ENCODE measurements at regions not wholly inside any gene's neighbourhood (a gene's known extent, or its start where the extent isn't known, plus 50 kb on each side); places are given as distances from the start of the nearest gene placed in this dataset.

GRCh38 chr9:28155067-28155466 lies 581.8 kb upstream of the C9orf72 start:
- Histone ChIP-seq H3K27me3 (ENCODE audit: control insufficient read depth, insufficient read depth, low read length) (no peaks in the 10 kb centered on the region), H3K9me3 (ENCODE audit: control insufficient read depth, insufficient read depth, low read depth, low read length) (no peaks in the 10 kb centered on the region), H3K4me1 (ENCODE audit: control insufficient read depth, insufficient read depth, low read length) (no peaks in the 10 kb centered on the region), H3K4me3 (ENCODE audit: low read depth in 2 of 2, low read length in 2 of 2) (no peak overlapping the region), H3K27ac (ENCODE audit: low read length) (no peak overlapping the region), H3K36me3 (ENCODE audit: control insufficient read depth, insufficient read depth, low read length) (no peaks in the 10 kb centered on the region)
- DNase-seq (ENCODE audit: low read depth, low spot score) (no peak), ATAC-seq (no peak)
- ChIA-PET POLR2A (no interaction called here), CTCF (no interaction called here)
- in situ Hi-C loops (cut with HindIII; ENCODE audit: low pct_unique_long_range_greater_than_20kb, low sequenced_read_pairs): no loop called here
- intact Hi-C loops (cut with micrococcal nuclease; ENCODE audit: unreplicated experiment): no loop called here
- no TSS peak for BruUV-seq (replicated peaks)
- no peak for TF ChIP-seq POLR2AphosphoS5 (IDR thresholded peaks at IDR 0.05; ENCODE audit: low read depth, low read length)
- no peak for TF ChIP-seq TCF7L2 (IDR thresholded peaks at IDR 0.05; ENCODE audit: low read depth, low read length)
- no peak for TF ChIP-seq CTCF (IDR thresholded peaks at IDR 0.05)
- no peak for TF ChIP-seq REST (IDR thresholded peaks at IDR 0.05; ENCODE audit: insufficient read depth in 1 of 2, low read depth in 2 of 2, low read length in 1 of 2)
- no peak for TF ChIP-seq SIN3A (IDR thresholded peaks at IDR 0.05; ENCODE audit: borderline replicate concordance, insufficient read depth, low read depth, low read length)

GRCh38 chr9:28155671-28156070 lies 582.4 kb upstream of the C9orf72 start:
- no peaks in the 10 kb centered on the region for H3K27me3 ChIP-seq (ENCODE audit: control insufficient read depth, insufficient read depth, low read length)
- CTCF ChIA-PET: no interaction called here
- H3K4me1 ChIP-seq (ENCODE audit: control insufficient read depth, insufficient read depth, low read length): no peaks in the 10 kb centered on the region
- POLR2A ChIA-PET: no interaction called here
- BruUV-seq (replicated peaks): no TSS peak
- H3K9me3 ChIP-seq (ENCODE audit: control insufficient read depth, insufficient read depth, low read depth, low read length): no peaks in the 10 kb centered on the region
- ATAC-seq (no peak), DNase-seq (ENCODE audit: low read depth, low spot score) (no peak)
- TF ChIP-seq CTCF (IDR thresholded peaks at IDR 0.05) (no peak), REST (IDR thresholded peaks at IDR 0.05; ENCODE audit: insufficient read depth in 1 of 2, low read depth in 2 of 2, low read length in 1 of 2) (no peak), POLR2AphosphoS5 (IDR thresholded peaks at IDR 0.05; ENCODE audit: low read depth, low read length) (no peak), TCF7L2 (IDR thresholded peaks at IDR 0.05; ENCODE audit: low read depth, low read length) (no peak), SIN3A (IDR thresholded peaks at IDR 0.05; ENCODE audit: borderline replicate concordance, insufficient read depth, low read depth, low read length) (no peak)
- no peaks in the 10 kb centered on the region for H3K36me3 ChIP-seq (ENCODE audit: control insufficient read depth, insufficient read depth, low read length)
- in situ Hi-C loops (cut with HindIII; ENCODE audit: low pct_unique_long_range_greater_than_20kb, low sequenced_read_pairs): no loop called here
- intact Hi-C loops (cut with micrococcal nuclease; ENCODE audit: unreplicated experiment): no loop called here
- H3K4me3 ChIP-seq (ENCODE audit: low read depth in 2 of 2, low read length in 2 of 2): no peak overlapping the region
- no peak overlapping the region for H3K27ac ChIP-seq (ENCODE audit: low read length)
